NCI-H1105 (cell line): ENCODE measurements at regions not wholly inside any gene's neighbourhood (a gene's known extent, or its start where the extent isn't known, plus 50 kb on each side); places are given as distances from the start of the nearest gene placed in this dataset.
"Not testable (repeated sequence)": the region's sequence is repeated elsewhere in the genome, so short reads cannot be mapped to it uniquely, and the experiment has no call there.

Experiments used
- DNase-seq: peaks from one replicate; lab custom pipeline; 2025; lab: John Stamatoyannopoulos, UW

- no peak for DNase-seq
Observed at GRCh38 chr9:117938896-117939295, 234.7 kb downstream of the TLR4 start.

- not testable (repeated sequence) for DNase-seq
Observed at GRCh38 chr9:117944750-117945149, 240.5 kb downstream of the TLR4 start.

DNA sequence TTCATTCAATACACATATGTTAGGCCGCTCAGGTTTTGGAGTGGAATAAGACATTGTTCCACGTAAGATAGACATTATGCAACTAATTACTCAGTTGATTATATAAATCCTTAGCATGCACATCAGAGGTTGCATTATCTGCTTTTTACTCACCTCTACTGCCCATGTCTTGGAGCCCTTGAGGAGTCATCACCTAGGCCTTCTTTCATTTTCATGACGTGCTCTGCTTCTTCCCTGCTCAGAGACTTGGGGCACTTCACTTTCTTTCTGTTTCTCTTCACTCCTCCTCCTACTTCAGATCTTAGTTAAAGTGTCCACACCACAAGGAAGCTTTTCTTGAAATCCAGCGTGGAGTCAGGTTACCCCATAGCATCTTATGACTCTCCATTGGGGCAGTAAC lies 241.1 kb downstream of the TLR4 start:
- DNase-seq, result no peak

- no peak for DNase-seq
Observed at GRCh38 chr9:117951127-117951526, 246.9 kb downstream of the TLR4 start.

DNA sequence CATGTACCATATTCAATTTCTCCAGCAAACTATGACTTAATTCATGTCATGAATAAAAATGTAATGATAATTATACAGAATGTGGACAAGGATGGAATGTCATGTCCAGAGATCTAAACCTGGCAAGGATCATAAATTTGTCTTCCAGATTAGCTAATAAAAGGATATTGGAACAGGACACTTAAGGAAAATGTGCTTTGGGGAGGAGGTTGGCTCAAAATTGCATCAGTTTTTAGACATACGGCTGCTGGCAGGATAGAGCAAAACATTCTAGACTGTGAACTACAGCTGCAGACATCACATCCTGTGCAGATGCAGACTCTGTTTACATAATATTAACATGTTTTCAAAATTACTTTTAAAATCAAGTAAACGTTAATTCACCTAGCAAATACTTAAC lies 248.4 kb downstream of the TLR4 start:
- DNase-seq, result no peak

GRCh38 chr9:117957267-117957666 lies 253.1 kb downstream of the TLR4 start:
- peak; percentile 47 for DNase-seq

DNA sequence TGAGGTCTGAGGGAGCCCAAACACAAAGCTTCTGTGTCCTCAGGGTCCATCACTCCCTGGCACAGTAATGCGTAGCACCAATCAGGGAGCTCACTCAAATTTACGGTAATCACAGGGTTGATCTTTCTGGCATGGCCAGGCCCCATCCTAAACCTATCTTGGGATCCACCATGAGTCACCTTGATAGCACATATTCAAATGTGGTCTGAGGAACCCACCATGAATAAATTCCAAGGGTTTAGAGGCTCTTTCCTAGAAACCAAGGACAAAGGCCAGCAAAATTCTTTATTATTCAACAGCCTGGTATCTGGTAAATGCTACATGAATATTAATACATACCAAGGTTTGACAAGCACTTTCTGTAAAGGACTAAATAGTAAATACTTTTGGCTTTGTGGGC lies 254.5 kb downstream of the TLR4 start:
- DNase-seq, result no peak

DNA sequence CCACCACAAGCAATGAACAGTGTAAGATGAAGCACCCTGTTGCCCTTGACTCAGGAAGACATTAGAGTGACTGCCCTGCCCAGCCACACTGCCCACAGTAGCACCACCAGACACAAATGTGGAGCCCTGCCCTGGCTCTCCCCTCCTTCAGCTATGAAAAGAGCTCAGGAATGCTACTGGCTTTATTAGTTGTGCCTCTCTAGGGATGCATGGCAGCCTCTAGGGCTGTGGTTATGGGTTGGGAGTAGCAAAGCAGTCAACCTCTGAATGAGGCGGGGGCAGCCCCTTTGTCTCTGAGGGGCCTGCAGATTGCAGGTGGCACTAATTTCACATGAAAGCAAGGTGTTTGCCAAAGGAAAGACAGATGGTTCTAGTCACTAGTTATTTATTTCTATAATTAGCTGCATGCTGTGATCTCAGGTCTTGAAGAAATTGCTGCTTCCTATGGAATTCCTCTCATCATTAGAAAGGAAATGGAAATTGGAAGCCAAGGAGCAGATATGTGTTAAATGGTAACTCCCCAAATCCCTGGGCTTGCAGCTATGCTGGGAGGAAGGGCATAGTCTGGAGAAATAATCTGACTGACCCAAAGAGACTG lies 259.4 kb downstream of the TLR4 start:
- DNase-seq, result no peak

DNA sequence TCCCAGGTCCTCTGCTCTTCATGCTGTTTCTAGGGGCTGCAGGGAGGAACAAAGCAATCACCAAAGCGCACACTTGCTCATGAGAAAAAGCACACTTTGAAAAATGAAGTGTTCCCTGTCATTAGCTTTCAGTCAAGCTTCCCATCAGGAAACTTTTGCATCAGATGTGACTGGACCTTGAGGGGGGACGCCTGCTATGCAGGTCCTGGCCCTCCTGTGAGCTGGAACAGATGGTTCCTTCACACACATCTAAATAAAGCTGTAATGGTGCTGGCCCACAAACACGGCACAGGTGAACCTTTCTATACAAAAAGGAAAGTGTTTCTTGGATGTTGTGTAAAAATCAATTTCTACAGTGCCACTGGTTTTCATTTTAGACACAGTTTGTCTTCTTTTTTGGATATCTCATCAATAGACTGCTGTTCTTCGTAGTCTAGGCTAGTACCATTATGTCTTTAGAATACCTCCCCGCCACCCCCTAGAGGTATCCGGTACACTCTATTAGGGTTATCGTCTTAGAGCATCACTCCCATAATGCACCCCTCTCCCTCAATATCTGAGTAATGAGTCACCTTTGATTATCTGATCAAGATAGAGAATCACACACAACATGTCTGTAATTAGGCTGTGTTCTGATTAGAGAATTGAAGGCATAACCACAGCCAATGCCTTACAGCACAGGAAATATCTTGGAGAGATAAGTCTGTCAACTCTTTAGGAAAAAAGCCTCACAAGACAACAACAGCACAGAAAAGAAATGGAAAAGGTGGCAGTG lies 266.3 kb downstream of the TLR4 start:
- DNase-seq, result no peak

DNA sequence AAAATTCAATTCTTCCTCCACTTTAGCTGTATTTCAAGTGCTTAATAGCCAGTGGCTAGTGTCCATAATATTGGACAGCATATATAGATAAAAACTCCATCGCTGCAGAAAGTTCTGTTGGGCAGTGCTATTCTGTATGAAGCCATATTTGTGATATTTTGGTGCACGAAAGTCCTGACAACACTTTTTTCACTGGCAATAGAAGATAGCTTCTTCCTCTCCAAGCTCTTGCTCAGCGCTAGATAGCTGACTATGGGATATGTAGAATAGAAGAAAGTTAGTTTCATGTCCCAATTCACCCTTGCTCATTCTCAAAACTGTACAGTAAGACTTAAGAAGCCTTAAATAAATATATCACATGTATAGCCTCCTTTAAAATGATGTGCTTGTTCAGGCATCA lies 269.9 kb downstream of the TLR4 start:
- DNase-seq, result no peak

DNA sequence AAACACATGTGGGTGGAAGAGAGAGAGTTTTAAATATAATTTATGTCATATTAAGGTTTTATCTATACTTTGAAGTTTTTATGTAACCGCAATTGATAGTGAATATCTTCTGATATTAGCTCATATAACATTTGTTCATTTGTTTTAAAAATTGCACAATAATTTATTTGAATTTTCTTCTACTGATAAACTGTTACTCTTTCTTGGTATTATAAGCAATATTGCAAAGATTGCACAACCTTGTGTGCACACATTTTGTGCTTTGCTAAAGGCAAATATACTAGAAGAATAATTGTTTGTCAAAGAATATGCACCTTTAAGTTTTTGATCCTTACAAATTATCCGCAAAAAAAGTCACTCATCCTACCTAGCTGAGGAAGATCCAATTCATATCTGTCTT lies 275.7 kb downstream of the TLR4 start:
- no peak for DNase-seq

- no peak for DNase-seq
Observed at GRCh38 chr9:117987945-117988344, 283.7 kb downstream of the TLR4 start.

DNA sequence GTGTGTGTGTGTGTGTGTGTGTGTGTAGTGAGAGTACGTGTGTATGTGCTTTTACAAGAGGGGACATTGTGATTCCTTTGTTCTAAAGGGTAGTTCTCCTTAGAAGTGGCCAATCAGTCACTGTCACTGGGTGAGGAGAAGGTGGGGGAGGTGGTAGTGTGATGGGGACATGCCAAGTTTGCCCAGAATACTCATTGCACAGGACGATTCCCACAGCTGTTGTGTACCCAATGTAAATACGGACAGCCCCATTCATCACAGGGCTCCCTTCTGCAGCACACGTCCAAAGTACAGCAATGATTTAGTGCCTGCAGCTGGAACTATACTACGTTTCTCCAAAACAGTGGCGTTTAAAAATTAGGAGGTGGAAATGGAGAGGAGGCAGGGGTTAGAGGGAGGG lies 287.8 kb downstream of the TLR4 start:
- DNase-seq, result peak; percentile 95

GRCh38 chr9:118000581-118000980 lies 296.4 kb downstream of the TLR4 start:
- DNase-seq, result no peak

- no peak for DNase-seq
Observed at GRCh38 chr9:118003240-118003639, 299.0 kb downstream of the TLR4 start.

DNA sequence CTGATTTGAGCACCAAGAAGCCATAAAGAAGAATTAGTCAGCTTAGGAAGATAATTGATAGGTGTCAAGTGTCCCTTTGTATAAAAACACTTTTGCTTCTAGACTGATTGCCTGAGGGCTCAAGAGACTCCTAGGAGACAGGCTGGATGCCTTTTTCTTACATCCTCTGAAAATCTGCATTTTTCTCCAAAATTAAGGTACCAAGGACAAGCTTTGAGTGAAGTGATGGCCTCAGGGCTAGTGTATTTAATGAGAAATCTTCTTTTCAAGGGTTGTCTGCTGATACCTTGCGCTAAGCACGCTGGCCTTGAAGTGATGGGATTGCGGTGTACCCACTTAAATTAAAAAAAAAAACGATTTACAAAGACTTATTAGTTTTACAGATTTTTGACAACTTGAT lies 304.0 kb downstream of the TLR4 start:
- no peak for DNase-seq

DNA sequence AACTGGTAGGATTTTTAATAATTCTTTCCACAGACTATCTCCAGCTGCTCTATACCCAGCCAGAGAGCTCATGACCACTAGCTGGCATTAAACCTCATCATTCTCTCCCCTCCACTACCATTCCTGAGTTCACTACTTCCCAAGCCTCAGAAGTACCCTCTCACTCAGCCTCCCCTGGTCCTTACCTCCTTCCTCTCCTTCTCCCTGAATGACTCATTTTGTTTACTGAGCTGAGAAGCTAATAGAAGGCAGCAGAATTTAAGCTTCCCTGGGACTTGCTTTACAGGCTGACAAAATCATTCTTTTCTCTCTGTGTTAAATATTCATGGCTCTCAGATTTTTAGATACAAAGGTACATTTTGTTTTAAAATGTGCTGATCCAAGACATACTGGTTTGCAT lies 305.4 kb downstream of the TLR4 start:
- no peak for DNase-seq

DNA sequence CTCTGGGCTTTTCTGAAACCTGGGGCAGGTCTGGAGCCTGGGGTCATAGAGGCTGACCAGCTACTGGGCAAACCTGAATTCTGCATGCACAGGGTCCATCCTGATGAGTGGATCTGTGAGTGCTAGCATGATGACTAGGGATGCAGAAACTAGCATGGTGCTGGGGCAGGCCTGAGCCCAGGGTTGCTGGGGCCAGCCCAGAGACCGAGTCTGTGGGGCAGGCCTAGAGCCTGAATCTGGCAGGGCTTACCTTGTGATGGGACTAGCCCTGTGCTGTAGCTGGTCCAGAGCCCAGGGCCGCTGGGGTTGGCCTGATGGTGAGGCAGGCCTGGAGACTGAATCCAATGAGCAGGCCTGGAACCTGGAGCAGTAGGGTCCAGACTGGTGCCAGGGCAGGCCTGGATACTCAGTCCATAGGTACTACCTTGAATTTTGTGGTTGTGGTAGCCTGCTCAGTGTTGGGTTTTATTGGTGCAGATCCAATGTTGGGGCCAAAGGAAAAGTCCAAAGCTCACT lies 313.5 kb downstream of the TLR4 start:
- DNase-seq, result no peak

GRCh38 chr9:118023644-118024043 lies 319.4 kb downstream of the TLR4 start:
- no peak for DNase-seq

DNA sequence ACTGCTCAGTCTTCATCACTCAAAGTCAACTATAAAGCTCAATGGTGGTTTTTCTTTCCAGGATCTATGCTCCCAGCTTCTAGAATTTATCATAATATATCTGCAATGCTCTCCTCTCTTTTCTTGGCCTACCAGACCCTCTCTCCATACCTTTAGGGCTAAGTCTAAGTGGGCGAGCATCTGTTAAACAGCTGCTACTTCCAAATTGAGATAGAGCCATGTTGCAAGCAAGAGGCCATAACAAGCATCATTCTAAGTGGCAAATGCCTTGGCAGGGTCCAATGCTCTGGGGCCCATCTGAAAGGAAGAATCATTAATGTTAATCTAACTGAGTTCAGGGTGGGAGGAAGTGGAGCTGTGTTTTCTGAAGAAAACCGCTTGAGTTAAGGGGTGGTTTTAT lies 324.0 kb downstream of the TLR4 start:
- no peak for DNase-seq

DNA sequence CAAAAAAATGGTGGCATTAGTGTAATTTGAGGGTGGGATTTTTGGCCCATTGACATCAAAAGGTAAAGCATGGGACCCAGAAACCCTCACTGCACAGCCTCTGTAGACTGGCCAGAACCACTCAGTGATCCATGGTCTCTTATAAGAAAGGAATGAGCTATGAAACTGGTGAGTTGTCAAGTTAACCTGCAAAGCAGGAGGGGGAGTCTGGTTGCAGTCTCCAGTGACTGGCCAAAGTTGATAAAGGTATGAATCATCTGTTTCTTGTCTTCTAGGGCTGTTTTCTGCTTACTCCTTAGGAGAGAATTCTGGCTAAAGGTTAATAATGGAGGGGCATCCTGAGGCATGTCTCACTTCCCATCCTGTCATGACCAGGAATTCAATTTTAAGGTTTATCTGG lies 325.2 kb downstream of the TLR4 start:
- no peak for DNase-seq

GRCh38 chr9:118034701-118035100 lies 330.5 kb downstream of the TLR4 start:
- DNase-seq, result no peak

DNA sequence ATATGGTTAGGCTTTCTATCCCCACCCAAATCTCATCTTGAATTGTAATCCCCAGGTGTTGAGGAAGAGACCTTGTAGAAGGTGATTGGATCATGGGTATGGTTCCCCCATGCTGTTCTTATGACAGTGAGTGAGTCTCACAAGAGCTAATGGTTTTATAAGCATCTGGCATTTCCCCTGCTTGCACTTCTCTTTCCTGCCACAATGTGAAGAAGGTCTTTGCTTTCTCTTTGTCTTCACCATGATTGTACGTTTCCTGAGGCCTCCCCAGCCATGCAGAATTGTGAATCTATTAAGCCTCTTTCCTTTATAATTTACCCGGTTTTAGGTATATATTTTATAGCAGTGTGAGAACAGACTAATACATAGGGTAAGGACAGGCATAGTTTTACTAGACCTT lies 334.5 kb downstream of the TLR4 start:
- no peak for DNase-seq

- DNase-seq, result peak; percentile 28
Observed at GRCh38 chr9:118058227-118058626, 354.0 kb downstream of the TLR4 start.
